ENCODE measurements at regions not wholly inside any gene's neighbourhood (a gene's known extent, or its start where the extent isn't known, plus 50 kb on each side); places are given as distances from the start of the nearest gene placed in this dataset.

GRCh38 chr3:6526861-6527260, 334.1 kb upstream of the GRM7 start:
- Mint-ChIP-seq H3K36me3 (ENCODE audit: low read depth, unreplicated experiment) (no peaks in the 10 kb centered on the region), H3K4me1 (ENCODE audit: unreplicated experiment) (no peaks in the 10 kb centered on the region), H3K27me3 (ENCODE audit: unreplicated experiment) (no peaks in the 10 kb centered on the region), H3K9me3 (ENCODE audit: unreplicated experiment) (no peaks in the 10 kb centered on the region), H3K27ac (ENCODE audit: unreplicated experiment) (no peak overlapping the region), H3K4me3 (ENCODE audit: unreplicated experiment) (no peak overlapping the region)
- TF ChIP-seq, protein P1, sequence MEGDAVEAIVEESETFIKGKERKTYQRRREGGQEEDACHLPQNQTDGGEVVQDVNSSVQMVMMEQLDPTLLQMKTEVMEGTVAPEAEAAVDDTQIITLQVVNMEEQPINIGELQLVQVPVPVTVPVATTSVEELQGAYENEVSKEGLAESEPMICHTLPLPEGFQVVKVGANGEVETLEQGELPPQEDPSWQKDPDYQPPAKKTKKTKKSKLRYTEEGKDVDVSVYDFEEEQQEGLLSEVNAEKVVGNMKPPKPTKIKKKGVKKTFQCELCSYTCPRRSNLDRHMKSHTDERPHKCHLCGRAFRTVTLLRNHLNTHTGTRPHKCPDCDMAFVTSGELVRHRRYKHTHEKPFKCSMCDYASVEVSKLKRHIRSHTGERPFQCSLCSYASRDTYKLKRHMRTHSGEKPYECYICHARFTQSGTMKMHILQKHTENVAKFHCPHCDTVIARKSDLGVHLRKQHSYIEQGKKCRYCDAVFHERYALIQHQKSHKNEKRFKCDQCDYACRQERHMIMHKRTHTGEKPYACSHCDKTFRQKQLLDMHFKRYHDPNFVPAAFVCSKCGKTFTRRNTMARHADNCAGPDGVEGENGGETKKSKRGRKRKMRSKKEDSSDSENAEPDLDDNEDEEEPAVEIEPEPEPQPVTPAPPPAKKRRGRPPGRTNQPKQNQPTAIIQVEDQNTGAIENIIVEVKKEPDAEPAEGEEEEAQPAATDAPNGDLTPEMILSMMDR (IDR thresholded peaks at IDR 0.05; ENCODE audit: unreplicated experiment) = no peak
- DNase-seq (ENCODE audit: low spot score) = no peak

DNA sequence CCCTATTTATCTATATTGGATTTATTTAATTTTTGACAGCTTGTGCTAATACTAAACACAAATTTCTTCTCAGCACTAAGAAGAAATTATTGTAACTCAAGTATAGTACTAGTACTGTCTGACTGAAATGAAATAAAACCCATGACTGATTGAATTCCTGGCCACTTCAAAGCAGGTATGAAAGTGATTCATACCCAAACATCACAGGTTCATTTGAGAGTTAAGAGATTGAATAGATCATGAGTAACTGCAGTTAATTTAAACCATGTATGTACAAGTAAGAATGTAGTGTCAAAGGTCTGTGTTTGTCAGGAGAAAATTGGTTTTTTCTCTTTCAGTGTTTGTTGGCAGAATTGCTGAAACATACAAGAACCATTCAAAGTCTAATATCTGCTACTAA, 332.0 kb upstream of the GRM7 start:
- Mint-ChIP-seq H3K27ac (ENCODE audit: unreplicated experiment) (peak overlapping the region; percentile 48), H3K4me3 (ENCODE audit: unreplicated experiment) (no peak overlapping the region), H3K9me3 (ENCODE audit: unreplicated experiment) (no peaks in the 10 kb centered on the region), H3K36me3 (ENCODE audit: low read depth, unreplicated experiment) (no peaks in the 10 kb centered on the region), H3K4me1 (ENCODE audit: unreplicated experiment) (no peaks in the 10 kb centered on the region), H3K27me3 (ENCODE audit: unreplicated experiment) (no peaks in the 10 kb centered on the region)
- no peak for DNase-seq (ENCODE audit: low spot score)
- TF ChIP-seq, protein P1 (IDR thresholded peaks at IDR 0.05; ENCODE audit: unreplicated experiment) = no peak

DNA sequence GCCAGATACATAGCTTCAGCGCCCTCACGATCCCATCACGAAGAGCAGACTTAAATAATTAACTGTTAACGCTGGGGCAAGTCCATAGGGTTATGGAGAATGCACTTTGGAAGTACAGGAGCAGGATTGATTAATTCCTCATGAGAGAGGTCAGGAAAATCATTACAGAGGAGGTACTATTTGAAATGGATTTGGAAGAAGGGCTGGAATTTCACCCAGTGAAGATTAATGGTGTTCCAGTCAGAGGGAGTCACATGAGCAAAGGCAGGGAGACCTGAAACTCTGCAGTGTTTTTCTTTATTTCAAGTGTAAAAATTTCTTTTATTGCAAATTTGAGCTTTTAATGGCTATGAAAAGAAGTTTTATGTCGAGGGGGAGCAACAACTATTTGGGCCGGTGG, 329.8 kb upstream of the GRM7 start:
- TF ChIP-seq, protein P1 (IDR thresholded peaks at IDR 0.05; ENCODE audit: unreplicated experiment) = no peak
- Mint-ChIP-seq H3K27me3 (ENCODE audit: unreplicated experiment) (peaks cover 2% of the 10 kb centered on the region), H3K4me3 (ENCODE audit: unreplicated experiment) (no peak overlapping the region), H3K27ac (ENCODE audit: unreplicated experiment) (no peak overlapping the region), H3K4me1 (ENCODE audit: unreplicated experiment) (no peaks in the 10 kb centered on the region), H3K36me3 (ENCODE audit: low read depth, unreplicated experiment) (no peaks in the 10 kb centered on the region), H3K9me3 (ENCODE audit: unreplicated experiment) (no peaks in the 10 kb centered on the region)
- no peak for DNase-seq (ENCODE audit: low spot score)

- no peak overlapping the region for H3K4me3 Mint-ChIP-seq (ENCODE audit: unreplicated experiment)
- H3K36me3 Mint-ChIP-seq (ENCODE audit: low read depth, unreplicated experiment) = no peaks in the 10 kb centered on the region
- DNase-seq (ENCODE audit: low spot score) = no peak
- H3K9me3 Mint-ChIP-seq (ENCODE audit: unreplicated experiment) = no peaks in the 10 kb centered on the region
- no peak overlapping the region for H3K27ac Mint-ChIP-seq (ENCODE audit: unreplicated experiment)
- no peaks in the 10 kb centered on the region for H3K4me1 Mint-ChIP-seq (ENCODE audit: unreplicated experiment)
- peaks cover 2% of the 10 kb centered on the region for H3K27me3 Mint-ChIP-seq (ENCODE audit: unreplicated experiment)
- TF ChIP-seq, protein P1 (IDR thresholded peaks at IDR 0.05; ENCODE audit: unreplicated experiment) = no peak
Measured at GRCh38 chr3:6532101-6532500, 328.8 kb upstream of the GRM7 start.

- Mint-ChIP-seq H3K27ac (ENCODE audit: unreplicated experiment) (no peak overlapping the region), H3K9me3 (ENCODE audit: unreplicated experiment) (peaks cover 9% of the 10 kb centered on the region), H3K4me1 (ENCODE audit: unreplicated experiment) (no peaks in the 10 kb centered on the region), H3K27me3 (ENCODE audit: unreplicated experiment) (no peaks in the 10 kb centered on the region), H3K36me3 (ENCODE audit: low read depth, unreplicated experiment) (peaks cover 9% of the 10 kb centered on the region), H3K4me3 (ENCODE audit: unreplicated experiment) (no peak overlapping the region)
- TF ChIP-seq, protein P1 (IDR thresholded peaks at IDR 0.05; ENCODE audit: unreplicated experiment) = no peak
- no peak for DNase-seq (ENCODE audit: low spot score)
Measured at GRCh38 chr3:6540981-6541380, 319.9 kb upstream of the GRM7 start.
